Frontal cortex (tissue), 3 donors: ENCODE measurements at regions not wholly inside any gene's neighbourhood (a gene's known extent, or its start where the extent isn't known, plus 50 kb on each side); places are given as distances from the start of the nearest gene placed in this dataset.
A peak's percentile ranks its signal among the peaks of the same experiment; 100 is the strongest.

Experiments
- DNase-seq, 2 donors: peaks; one replicate each; pipeline ENCODE4 v3.0.0; 2012; ENCODE audit warnings: low spot score in 2 of 2
- FAIRE-seq: peaks from 2 replicates; lab custom pipeline; 2012; peaks lifted over from hg19 to GRCh38; lab: Jason Lieb, UNC
- donor health status: control.
- donor health status: control.
- donor health status: control.

GRCh38 chr15:29467091-29467490, 197.5 kb upstream of the NSMCE3 start:
- no peak for DNase-seq
- FAIRE-seq = no peak

- DNase-seq (no peak), FAIRE-seq (no peak)
Observed at GRCh38 chr15:29466292-29466691, 196.7 kb upstream of the NSMCE3 start.

GRCh38 chr15:29465816-29466215, 196.2 kb upstream of the NSMCE3 start:
- FAIRE-seq = no peak

GRCh38 chr15:29465196-29465595, 195.6 kb upstream of the NSMCE3 start:
- peak; percentile 26 to 56 for DNase-seq
- no peak for FAIRE-seq

More at GRCh38 chr15:29465816-29466215, 196.2 kb upstream of the NSMCE3 start:
- DNase-seq = no peak

GRCh38 chr15:29461877-29462276, 192.3 kb upstream of the NSMCE3 start:
- no peak for DNase-seq
- FAIRE-seq = no peak

- FAIRE-seq = no peak
- no peak for DNase-seq
Observed at GRCh38 chr15:29458361-29458760, 188.7 kb upstream of the NSMCE3 start.

- FAIRE-seq = no peak
Observed at GRCh38 chr15:29457729-29458128, 188.1 kb upstream of the NSMCE3 start.

GRCh38 chr15:29456964-29457363, 187.3 kb upstream of the NSMCE3 start:
- DNase-seq (no peak), FAIRE-seq (no peak)

More at GRCh38 chr15:29457729-29458128, 188.1 kb upstream of the NSMCE3 start:
- peak in 1 of 2 donors; percentile 30 for DNase-seq

GRCh38 chr15:29456255-29456654, 186.6 kb upstream of the NSMCE3 start:
- no peak for DNase-seq
- FAIRE-seq = no peak

GRCh38 chr15:29455530-29455929, 185.9 kb upstream of the NSMCE3 start:
- FAIRE-seq (no peak), DNase-seq (no peak)

- DNase-seq (no peak), FAIRE-seq (no peak)
Observed at GRCh38 chr15:29455055-29455454, 185.4 kb upstream of the NSMCE3 start.

GRCh38 chr15:29454506-29454905, 184.9 kb upstream of the NSMCE3 start:
- no peak for DNase-seq
- no peak for FAIRE-seq

GRCh38 chr15:29452881-29453731, 183.5 kb upstream of the NSMCE3 start:
- no peak for DNase-seq
- no peak for FAIRE-seq

- FAIRE-seq (no peak), DNase-seq (no peak)
Observed at GRCh38 chr15:29451201-29451781, 181.7 kb upstream of the NSMCE3 start.

- DNase-seq = no peak
Observed at GRCh38 chr15:29449136-29449535, 179.5 kb upstream of the NSMCE3 start.

GRCh38 chr15:29448320-29448719, 178.7 kb upstream of the NSMCE3 start:
- DNase-seq (no peak), FAIRE-seq (no peak)

More at GRCh38 chr15:29449136-29449535, 179.5 kb upstream of the NSMCE3 start:
- no peak for FAIRE-seq

GRCh38 chr15:29446480-29446879, 176.9 kb upstream of the NSMCE3 start:
- no peak for DNase-seq
- no peak for FAIRE-seq

GRCh38 chr15:29442532-29442931, 172.9 kb upstream of the NSMCE3 start:
- DNase-seq = no peak
- no peak for FAIRE-seq

GRCh38 chr15:29440541-29440940, 170.9 kb upstream of the NSMCE3 start:
- FAIRE-seq (no peak), DNase-seq (no peak)

- no peak for FAIRE-seq
- no peak for DNase-seq
Observed at GRCh38 chr15:29438703-29439055, 169.1 kb upstream of the NSMCE3 start.

- DNase-seq (no peak), FAIRE-seq (no peak)
Observed at GRCh38 chr15:29437888-29438702, 168.5 kb upstream of the NSMCE3 start.
